Stimulated activated CD4-positive, alpha-beta T cell treated with anti-CD3 and anti-CD28 coated beads, Interleukin-2, amount 100 ng/mL, for 4 hours (primary cell): ENCODE measurements at regions not wholly inside any gene's neighbourhood (a gene's known extent, or its start where the extent isn't known, plus 50 kb on each side); places are given as distances from the start of the nearest gene placed in this dataset.
"Not testable (repeated sequence)": the region's sequence is repeated elsewhere in the genome, so short reads cannot be mapped to it uniquely, and the experiment has no call there.

Source experiments
- DNase-seq: peaks from one replicate; pipeline ENCODE4 v3.0.0-alpha.2; 2020; ENCODE audit warnings: low read depth

DNA sequence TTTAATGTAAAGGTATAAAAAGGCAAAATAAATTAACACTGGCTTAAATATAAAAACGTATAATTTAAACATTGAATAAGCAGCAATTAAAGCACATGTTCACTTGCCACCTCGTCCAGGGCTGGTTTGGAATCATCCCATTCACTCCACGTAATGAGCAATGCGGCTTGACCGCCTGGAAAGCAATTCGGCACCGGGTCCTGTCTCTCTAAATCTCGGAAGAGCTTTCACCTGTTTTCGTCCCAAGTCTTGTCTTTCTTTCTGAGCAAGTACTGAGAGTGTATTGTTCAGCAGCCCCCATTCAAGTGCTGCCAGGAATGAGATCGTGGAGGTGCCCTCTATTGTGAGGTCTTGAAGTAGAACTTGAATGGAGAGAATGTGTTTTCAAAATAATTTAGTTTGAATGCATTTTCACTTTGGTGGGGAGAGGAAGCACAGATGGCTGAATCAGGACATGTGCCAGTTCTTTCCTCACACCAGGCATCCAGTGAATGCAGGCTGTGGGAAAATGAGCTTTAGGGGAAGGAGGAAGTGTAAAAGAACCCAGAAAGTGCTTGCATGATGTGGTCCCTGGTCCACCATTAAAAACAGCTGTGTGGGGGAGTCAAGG lies 515.2 kb downstream of the REEP3 start:
- DNase-seq: no peak

DNA sequence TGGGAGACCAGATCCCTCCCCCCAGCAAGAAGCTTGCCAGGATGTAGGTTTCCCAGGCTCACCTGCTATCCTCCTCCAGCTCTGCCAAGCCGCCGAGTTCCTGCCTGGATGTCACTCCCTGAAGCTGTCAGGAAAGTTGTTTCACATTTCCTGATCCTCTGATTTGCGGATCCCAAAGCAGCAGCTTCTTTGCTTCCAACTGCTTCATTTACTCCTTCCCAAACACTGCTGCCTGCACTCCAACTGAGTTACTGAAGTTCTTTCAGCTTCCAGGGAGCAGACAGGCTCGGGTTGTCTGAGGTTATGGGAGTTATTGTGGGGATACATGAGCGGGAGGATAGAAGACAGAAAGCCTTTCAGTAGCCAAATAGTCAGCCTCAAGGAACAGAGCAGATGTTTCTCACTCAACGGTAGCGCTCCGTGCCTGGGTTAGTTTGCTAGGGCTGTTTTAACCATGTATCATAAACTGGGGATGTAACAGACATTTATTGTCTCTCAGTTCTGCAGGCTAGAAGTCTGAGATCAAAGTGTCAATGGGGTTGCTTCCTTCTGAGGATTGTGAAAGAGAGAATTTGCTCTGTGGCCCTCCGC lies 516.0 kb downstream of the REEP3 start:
- no peak for DNase-seq

DNA sequence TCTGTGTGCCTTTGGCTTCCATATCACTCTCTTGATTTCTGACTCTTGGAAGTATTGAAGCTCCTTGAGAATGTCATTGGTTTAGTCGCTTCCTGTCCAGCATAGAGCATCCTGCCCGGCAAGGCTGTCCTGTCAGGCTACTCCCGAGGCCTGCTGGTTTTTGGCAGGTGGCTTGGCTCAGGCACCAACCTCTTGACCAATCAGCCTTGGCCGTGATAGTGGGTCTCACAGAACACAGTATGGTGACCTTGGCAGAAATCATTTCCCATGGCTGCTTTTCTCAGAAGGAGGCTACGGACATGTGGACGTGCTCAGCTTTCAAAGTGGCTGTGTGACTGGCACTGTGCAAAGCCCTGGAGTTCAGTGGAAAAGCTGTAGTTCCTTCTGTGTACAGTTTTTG lies 516.9 kb downstream of the REEP3 start:
- no peak for DNase-seq

DNA sequence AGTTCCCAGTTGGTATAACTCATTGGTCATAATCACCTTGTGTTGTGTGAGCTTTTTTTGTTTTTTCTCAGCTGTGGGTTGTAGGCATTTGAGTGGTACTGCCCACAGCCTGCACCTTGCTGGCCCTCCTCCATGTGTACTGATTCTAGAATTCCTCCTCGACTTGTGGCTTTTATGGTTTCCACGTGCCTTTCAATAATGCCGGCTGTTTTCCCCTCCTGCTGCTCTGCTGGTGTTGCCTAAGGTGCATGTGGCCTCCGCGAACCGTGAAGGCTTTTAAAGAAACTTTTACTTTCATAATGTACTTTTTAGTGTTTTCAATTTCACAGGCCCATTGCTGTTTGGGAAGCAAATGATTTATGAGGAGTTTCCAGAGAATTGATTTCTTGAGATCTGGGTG lies 518.0 kb downstream of the REEP3 start:
- no peak for DNase-seq

DNA sequence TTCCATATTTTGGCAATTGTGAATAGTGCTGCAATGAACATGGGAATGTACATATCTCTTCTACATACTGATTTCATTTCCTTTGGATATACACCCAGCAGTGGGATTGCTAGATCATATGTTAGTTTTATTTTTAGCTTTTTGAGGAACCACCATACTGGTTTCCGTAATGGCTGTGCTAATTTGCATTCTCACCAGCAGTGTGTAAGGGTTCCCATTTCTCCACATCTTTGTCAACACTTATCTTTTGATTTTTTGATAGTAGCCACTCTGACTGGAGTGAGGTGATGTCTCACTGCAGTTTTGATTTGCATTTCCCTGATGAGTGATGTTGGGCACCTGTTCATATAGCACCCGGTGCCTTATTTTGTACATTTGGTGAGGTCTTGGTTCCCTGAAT lies 519.6 kb downstream of the REEP3 start:
- DNase-seq: no peak

DNA sequence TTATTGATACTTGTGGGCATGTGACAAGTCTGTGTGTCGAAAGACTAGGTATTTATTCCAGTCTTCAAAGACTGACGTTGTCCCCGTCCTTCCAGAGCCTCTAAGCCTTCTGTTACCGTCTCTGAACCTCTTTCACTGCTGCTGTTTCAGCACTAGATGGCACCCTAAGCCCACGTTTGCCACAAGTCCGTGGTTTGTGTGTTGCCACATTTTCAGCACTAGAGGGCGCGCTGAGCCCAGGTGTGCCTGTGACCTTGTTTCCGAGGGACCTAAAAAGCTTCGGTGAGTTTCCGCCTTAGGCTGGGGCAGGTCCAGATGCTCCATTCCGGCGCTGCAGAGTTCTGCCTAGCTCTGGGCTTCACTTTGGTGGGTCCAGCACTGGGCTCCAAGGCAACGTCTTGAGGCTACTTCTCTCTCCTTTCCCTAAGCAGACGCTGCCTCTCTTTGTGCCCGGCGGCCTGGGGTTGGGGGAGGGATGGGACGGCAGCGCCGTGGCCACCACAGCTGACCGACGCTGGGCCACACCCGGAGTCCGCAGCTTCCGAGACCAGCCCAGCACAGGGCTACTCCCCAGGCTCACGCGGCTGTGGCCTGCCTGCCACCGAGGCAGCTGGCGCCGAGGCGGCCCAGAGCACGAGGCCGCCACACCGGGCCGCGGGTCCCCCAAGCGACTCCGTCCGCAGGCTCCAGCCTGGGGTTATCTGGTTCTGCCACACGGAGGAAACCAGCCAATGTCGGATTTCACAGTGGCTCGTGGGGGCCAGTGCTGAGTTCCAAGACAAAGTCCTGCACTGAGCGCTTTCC lies 520.2 kb downstream of the REEP3 start:
- DNase-seq: peak; percentile 66

DNA sequence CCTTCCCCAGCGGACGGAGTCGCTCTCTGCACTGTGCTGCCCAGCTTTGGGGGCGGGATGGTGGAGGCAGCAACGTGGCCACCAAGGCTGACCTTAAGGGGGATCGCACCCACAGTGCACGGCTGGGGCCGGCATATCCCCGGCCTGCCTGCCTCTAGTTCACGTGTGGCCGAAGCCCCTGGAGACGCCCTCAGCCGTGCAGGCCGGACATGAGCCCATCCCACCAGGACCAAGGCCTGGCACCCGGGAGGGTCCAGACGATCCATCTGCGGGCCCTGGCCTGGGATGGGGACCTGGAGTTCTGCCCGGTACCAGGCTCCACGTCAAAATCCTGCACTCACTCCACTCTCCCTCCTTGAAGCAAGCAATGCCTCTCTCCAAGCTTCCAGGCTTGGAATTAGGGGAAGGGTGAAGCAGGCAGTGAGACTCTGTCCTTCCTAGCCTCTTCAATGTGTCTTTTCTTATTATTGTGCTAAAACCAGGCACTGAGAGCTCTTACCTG lies 520.8 kb downstream of the REEP3 start:
- DNase-seq: no peak

DNA sequence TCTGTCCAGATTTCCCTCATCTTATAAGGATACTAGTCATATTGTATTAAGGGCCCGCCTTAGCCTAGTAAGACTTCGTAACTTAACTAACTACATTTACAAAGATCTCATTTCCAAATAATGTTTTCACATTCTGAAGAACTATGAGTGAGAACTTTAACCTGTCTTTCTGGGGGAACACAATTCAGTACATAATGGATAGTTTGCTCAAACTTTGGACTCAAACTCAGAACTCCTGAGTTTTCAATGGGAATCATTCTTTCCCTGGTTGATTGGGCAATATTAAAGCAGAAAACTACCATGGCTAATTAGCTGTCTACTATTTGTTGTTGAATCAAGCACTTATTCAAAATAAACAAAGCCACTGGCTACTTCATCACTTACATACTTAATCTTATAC lies 522.9 kb downstream of the REEP3 start:
- no peak for DNase-seq

DNA sequence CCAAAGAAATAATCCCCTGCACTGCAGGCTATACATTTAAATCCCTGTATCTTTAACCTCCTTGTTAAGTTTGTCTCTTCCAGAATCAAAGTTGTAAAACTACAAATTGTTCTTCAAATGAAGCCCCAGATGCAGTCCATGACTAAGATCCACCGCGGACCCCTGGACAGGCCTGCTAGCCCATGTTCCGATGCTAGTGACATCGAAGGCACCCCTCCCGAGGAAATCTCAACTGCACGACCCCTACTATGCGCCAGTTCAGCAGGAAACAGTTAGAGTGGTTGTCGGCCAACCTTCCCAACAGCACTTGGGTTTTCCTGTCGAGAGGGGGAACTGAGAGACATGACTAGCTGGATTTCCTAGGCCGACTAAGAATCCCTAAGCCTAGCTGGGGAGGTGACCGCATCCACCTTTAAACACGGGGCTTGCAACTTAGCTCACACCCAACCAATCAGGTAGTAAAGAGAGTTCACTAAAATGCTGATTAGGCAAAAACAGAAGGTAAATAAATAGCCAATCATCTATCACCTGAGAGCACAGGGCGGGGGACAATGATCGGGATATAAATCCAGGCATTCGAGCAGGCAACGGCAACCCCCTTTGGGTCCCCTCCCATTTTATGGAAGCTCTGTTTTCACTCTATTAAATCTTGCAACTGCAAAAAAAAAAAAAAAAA lies 523.9 kb downstream of the REEP3 start:
- not testable (repeated sequence) for DNase-seq

DNA sequence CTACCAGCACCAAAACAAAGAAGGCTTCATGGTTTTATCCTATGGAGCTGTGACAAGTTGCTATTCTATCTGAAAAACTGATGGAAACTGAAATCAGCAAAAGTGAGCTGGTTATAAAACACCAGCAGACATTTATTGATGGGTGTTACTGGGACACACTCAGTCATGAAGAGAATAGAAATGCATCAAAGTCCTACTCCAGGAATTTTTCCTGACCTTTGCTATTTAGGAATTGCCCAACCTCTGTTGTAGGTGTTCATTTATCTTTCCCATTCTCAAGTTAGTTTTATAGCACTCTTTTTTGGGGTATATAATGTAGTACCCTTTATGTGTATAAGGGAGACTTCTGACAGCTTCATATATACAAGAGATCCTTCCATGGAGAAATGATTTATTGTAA lies 533.2 kb downstream of the REEP3 start:
- DNase-seq: no peak

DNA sequence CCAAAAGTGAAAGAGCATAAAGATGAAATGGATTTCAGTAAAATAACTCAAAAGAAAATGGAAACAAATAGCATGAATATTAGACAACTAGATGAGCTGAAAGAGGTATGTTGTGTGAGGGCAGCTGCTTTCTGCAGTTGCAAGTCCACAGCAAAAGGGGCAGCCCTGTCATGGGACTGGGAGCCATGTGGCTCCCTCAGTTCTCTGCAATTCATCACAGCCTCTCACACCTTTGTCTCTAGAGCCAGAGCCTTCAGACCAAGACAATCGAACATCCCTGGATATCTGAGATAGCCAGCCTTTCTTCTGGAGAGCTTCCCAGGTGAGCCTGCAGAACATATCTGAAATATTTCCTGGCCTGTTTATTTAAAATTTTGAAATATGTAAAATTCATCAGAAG lies 538.7 kb downstream of the REEP3 start:
- no peak for DNase-seq

DNA sequence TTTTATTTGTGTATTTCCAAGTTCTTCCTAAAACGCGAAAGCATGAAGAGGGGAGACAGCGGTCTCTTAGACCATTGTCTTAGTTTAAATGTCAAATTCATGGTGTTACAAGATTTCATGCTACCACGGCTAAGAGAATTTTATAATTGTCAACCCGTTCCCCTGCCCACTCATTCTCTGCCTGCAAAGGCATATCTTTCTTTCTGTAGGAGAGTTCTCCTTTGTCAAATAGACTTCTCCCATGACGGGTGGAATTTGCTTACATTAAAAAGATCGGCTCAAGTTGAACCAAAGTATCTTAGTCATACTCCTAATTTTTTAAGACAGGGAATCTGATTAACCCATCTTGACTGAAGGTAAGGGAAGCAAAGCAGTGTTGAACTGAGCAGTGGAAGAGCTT lies 539.2 kb downstream of the REEP3 start:
- DNase-seq: no peak

DNA sequence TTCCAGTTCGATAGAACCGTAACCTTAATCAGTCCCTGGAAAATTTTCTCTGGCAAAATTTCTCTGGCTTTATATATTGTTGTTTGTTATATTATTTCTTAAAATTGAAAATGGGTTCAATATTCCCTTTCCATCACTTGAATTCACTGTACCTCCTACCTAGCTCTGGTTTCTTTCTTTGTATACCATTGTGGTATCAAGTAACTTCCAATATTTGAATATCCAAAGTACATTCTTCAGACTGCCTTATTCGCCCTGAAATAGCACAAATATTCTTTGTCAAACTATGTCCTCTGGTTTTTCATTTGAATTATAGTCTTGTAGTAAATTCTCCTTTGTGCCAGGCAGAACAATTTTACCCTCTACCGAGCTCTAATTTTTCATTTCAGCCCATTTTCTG lies 541.6 kb downstream of the REEP3 start:
- DNase-seq: no peak

DNA sequence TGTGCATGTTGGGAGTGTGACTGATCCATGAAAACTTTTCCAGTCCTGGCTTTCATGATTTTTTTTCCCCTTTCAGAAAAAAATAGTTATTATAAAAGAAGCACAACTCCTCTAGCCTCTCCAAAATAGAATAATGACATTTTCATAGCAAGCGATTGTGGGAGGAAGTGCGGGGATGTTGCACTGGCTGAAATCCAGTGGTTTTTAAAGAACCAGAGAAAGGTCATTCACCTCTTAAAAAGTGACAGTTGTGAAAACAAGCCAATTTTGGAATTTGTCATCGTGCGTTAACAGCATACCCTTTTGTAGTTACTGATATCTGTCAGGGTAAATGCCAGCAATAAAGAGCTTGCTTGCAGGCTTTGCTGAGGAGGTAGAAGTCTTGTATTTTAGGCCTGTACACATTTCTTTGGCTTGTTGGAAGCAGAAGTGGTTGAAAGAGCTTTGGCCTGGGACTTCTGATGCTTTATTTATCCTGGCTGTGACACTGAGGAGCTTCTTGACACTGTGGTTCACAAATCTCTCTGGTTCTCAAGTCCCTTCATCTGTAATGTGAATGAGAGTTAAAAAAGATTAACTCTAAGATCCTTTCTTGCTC lies 545.9 kb downstream of the REEP3 start:
- no peak for DNase-seq

DNA sequence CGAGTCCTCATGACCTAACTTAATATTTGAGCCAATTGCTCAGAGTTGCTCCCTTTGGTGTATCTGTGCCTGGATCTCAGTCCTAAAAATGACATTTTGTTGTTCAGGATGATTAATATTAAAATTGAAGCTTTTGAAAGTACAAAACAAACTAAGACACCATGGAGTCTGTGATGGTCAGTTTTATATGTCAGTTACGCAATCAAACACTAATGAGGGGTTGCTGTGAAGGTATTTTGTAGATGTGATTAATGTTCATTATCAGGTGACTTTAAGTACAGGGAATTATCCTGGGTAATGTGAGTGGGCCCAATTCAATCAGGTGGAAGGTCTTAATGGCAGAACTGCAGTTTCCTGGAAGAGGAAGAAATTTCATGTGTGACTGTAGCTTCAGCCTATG lies 546.7 kb downstream of the REEP3 start:
- DNase-seq: no peak

DNA sequence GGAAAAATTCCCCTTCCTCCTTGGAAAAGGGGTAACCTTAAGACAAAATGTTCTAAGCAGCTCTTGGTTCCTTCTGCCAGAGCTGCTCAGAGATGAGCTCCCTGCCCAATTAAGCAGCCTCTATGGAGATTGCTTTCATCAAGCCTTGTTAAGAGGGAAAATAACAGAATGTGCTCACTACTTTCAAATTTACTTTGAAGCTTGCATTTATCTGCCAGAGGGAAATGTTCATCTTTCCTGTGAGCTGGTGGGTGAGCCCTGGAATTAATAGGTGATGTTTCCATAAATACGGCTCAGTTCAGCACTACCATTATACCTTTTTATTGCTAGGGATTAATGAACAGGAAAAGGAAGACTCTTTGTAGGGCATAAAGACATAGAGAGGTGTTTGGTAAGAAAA lies 549.0 kb downstream of the REEP3 start:
- DNase-seq: no peak

DNA sequence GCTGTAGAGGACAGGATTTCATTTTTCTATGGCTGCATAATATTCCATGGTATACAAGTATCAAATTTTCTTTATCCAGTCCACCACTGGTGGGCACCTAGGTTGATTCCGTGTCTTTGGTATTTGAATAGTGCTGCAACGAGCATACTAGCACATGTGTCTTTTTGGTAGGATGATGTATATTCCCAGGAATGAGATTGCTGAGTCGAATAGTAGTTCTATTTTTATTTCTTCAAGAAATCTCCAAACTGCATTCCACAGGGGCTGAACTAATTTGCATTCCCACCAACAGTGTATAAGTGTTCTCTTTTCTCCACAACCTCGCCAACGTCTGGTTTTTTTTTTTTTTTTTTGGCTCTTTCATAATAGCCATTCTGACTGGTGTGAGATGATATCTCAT lies 550.0 kb downstream of the REEP3 start:
- no peak for DNase-seq

DNA sequence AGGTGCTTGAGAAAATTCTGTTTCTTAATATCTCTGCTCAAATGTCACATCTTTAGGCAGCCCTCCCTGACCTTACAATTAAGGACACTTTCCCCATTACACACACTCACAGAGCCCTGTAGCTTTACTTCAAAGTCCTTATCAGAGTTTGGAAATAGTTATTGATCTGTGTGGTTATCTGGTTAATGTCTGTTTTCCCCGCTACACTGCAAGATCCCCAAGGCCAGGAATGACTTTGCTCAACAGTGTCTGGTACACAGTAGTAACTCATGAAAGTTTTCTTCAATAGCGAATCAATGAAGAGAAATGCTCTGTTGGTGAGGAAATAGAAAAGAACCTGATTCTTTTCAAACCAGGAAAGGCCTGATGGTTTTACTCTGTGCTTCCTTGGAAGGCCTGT lies 554.4 kb downstream of the REEP3 start:
- no peak for DNase-seq

DNA sequence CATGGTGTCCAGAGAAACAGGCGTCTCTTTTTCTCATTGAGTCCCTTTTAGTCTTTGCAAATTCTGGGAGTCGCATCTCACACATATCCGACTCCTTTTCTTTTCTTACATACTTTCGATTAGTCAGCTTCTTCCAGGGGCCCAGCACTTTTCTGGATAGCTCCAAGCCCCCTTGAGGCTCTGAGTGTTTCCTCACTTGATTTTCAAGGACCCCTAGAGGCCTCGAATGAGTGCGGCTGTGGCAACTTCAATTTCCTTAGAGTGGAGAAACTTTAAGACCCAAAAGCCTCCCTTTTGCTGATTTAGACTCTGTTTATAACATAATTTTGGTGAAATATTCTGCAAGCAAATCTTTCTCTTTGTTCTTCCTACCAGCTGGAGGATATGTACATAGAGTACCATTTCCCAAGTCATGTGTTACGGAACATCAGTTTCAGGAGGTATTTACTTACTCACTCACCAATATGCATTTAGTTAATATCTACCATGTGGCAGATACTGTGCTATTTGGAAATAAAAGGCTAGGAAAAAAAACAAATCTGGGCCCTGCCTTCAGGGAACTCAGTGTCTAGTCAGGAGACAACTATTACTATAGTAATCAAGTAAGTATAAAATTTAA lies 555.2 kb downstream of the REEP3 start:
- DNase-seq: no peak

DNA sequence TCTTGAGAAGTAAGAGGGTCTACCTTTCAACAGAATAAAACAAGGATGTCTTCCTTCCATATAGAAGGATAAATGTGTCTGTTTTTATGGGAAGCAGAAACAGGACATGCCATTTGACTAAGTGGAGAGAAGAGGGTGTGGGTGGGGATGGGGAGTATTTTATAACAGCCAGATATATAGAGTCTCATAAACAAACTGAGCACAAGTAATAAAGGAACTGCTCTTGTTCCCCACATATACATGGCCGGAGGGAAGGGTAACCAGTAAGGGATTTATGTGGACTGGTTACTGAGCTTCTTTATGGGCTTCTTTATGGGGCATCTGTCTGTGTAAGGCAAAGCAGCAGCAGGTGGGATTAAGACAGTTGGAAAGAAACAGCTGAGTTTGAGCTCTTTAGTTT lies 558.1 kb downstream of the REEP3 start:
- DNase-seq: no peak

DNA sequence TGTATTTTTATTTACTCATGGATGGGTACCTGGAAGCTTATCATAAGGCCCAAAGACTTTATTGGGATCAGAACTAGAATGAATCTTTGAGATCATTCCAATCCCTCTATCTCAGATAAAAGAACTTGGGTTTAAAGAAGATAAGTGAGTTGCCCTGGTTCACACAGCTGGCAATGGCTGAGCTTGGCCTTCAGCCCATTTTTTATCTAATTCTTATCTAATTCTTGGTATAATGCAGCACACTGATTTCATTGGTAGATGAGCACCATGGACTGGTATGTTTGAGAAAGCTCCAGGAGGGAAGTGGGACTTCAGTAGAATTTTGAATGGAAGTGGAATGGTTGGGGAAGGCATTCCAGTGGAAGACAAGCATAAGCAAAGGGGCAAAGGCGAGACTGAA lies 558.9 kb downstream of the REEP3 start:
- DNase-seq: no peak

DNA sequence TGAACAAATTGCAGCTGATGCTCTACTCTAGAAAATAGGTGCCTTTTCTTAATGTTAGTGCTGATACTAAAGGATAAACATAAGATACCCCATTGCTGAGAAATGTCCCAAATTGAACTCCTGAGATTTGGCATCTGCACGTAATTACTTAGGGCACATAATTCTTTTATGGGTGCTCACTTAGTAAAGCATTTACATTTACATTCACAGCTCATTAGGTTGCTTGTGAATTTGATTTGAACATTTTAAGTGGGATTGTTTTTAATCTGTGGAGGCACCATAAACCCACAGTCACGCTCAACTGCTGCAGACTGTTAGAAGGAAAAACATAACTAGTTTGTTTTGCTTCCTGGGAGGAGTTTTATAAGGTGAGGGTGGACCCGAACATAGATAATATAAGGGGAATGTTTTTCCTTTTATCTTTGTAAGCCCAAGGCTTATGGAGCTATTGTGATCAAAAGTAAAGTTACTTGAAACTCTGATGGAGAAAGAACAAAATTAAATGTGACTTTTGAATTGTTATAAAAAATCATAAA lies 560.8 kb downstream of the REEP3 start:
- no peak for DNase-seq
